MM.1S (cell line): ENCODE measurements at regions not wholly inside any gene's neighbourhood (a gene's known extent, or its start where the extent isn't known, plus 50 kb on each side); places are given as distances from the start of the nearest gene placed in this dataset.

ENCODE experiments used
- DNase-seq: peaks from one replicate; pipeline ENCODE4 v3.0.0-alpha.2; 2015
- H2AFZ ChIP-seq: fragments of 300-600 bp; sonication (generic); 2 replicates; pipeline ENCODE4 v1.6.0; 2016; ENCODE audit warnings: antibody characterized with exemption, low read length
- H3F3A ChIP-seq: fragments of 300-600 bp; sonication (generic); 2 replicates; pipeline ENCODE4 v1.6.1; 2016; ENCODE audit warnings: mild to moderate bottlenecking, antibody characterized with exemption, low read length, moderate library complexity, mixed read lengths; ENCODE audit not compliant: insufficient read depth
- H3K27ac ChIP-seq: fragments of 300-600 bp; sonication (generic); 2 replicates; pipeline ENCODE4 v1.5.1; 2016; ENCODE audit warnings: mild to moderate bottlenecking, low read length
- H3K27me3 ChIP-seq: fragments of 300-600 bp; sonication (generic); replicated peaks from 2 replicates; pipeline ENCODE4 v1.6.0; 2016; ENCODE audit warnings: low read length; ENCODE audit not compliant: insufficient read depth
- H3K36me3 ChIP-seq: fragments of 300-600 bp; sonication (generic); replicated peaks from 2 replicates; pipeline ENCODE4 v1.6.1; 2016; ENCODE audit warnings: mild to moderate bottlenecking, low read length, mixed read lengths; ENCODE audit not compliant: insufficient read depth
- H3K4me1 ChIP-seq: fragments of 300-600 bp; sonication (generic); 2 replicates; pipeline ENCODE4 v1.6.1; 2016; ENCODE audit warnings: low read length, mixed read lengths
- H3K4me2 ChIP-seq: fragments of 300-600 bp; sonication (generic); 2 replicates; pipeline ENCODE4 v1.6.0; 2016; ENCODE audit warnings: low read depth, low read length
- H3K4me3 ChIP-seq: fragments of 300-600 bp; sonication (generic); 2 replicates; pipeline ENCODE4 v1.5.1; 2016; ENCODE audit warnings: low read length, mixed read lengths
- H3K79me2 ChIP-seq: fragments of 300-600 bp; sonication (generic); 2 replicates; pipeline ENCODE4 v1.6.1; 2016; ENCODE audit warnings: mixed run types, low read length, mixed read lengths
- H3K9ac ChIP-seq: fragments of 300-600 bp; sonication (generic); 2 replicates; pipeline ENCODE4 v1.6.1; 2016; ENCODE audit warnings: low read length, mixed read lengths
- H3K9me2 ChIP-seq: fragments of 300-600 bp; sonication (generic); replicated peaks from 2 replicates; pipeline ENCODE4 v1.6.1; 2016; ENCODE audit warnings: mild to moderate bottlenecking, low read length, mixed read lengths; ENCODE audit not compliant: insufficient read depth
- H3K9me3 ChIP-seq: fragments of 300-600 bp; sonication (generic); replicated peaks from 2 replicates; pipeline ENCODE4 v1.6.1; 2016; ENCODE audit warnings: mild to moderate bottlenecking, low read length, mixed read lengths; ENCODE audit not compliant: insufficient read depth
- H4K20me1 ChIP-seq: fragments of 300-600 bp; sonication (generic); 2 replicates; pipeline ENCODE4 v1.6.1; 2016; ENCODE audit warnings: mild to moderate bottlenecking, low read length, moderate library complexity, mixed read lengths; ENCODE audit not compliant: insufficient read depth
- EZH2 ChIP-seq: fragments of 300-600 bp; sonication (generic); optimal IDR thresholded peaks from 2 replicates; pipeline ENCODE3; 2017; ENCODE audit warnings: low read depth, mild to moderate bottlenecking, antibody characterized with exemption, low read length, mixed read lengths
- EZH2phosphoT487 ChIP-seq: fragments of 300-600 bp; sonication (generic); IDR thresholded peaks from 2 replicates; pipeline ENCODE4 v1.6.1; 2018; ENCODE audit warnings: antibody characterized with exemption, low read length
- TF ChIP-seq, protein P1 (sequence below): fragments of 300-600 bp; sonication (generic); IDR thresholded peaks from 2 replicates; pipeline ENCODE4 v1.5.1; 2016; ENCODE audit warnings: antibody characterized with exemption, low read length, mixed read lengths

DNA sequence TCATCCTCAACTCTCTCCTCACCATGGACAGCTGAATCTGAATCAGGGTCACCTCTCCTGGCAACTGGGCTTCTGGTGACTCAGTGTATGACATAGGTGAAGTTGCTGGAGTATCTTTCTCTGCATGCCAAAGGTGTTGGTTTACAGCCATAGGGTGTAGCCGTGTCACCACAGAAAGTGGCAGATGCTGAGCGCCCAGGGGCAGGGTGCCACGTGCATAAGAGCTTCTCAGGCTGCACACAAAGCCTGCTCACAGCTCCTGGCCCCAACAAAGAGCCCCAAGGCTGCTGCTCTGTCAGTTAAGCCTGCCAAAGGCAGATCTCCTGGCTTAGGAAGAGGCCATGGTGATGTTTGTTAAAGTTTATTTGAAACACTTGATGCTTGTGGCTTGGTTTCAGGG, 297.7 kb upstream of the WWC1 start:
- TF ChIP-seq, protein P1, sequence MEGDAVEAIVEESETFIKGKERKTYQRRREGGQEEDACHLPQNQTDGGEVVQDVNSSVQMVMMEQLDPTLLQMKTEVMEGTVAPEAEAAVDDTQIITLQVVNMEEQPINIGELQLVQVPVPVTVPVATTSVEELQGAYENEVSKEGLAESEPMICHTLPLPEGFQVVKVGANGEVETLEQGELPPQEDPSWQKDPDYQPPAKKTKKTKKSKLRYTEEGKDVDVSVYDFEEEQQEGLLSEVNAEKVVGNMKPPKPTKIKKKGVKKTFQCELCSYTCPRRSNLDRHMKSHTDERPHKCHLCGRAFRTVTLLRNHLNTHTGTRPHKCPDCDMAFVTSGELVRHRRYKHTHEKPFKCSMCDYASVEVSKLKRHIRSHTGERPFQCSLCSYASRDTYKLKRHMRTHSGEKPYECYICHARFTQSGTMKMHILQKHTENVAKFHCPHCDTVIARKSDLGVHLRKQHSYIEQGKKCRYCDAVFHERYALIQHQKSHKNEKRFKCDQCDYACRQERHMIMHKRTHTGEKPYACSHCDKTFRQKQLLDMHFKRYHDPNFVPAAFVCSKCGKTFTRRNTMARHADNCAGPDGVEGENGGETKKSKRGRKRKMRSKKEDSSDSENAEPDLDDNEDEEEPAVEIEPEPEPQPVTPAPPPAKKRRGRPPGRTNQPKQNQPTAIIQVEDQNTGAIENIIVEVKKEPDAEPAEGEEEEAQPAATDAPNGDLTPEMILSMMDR, result no peak
- TF ChIP-seq EZH2phosphoT487 (no peak), EZH2 (no peak)
- Histone ChIP-seq H3K4me2 (no peak overlapping the region), H3K27me3 (no peaks in the 10 kb centered on the region), H3K9me3 (no peaks in the 10 kb centered on the region), H3K9me2 (no peaks in the 10 kb centered on the region), H2AFZ (no peak overlapping the region), H3K27ac (no peak overlapping the region), H3K4me3 (no peak overlapping the region), H4K20me1 (no peaks in the 10 kb centered on the region), H3K4me1 (no peaks in the 10 kb centered on the region), H3F3A (no peaks in the 10 kb centered on the region), H3K9ac (no peak overlapping the region), H3K36me3 (no peaks in the 10 kb centered on the region), H3K79me2 (no peaks in the 10 kb centered on the region)
- DNase-seq, result no peak

DNA sequence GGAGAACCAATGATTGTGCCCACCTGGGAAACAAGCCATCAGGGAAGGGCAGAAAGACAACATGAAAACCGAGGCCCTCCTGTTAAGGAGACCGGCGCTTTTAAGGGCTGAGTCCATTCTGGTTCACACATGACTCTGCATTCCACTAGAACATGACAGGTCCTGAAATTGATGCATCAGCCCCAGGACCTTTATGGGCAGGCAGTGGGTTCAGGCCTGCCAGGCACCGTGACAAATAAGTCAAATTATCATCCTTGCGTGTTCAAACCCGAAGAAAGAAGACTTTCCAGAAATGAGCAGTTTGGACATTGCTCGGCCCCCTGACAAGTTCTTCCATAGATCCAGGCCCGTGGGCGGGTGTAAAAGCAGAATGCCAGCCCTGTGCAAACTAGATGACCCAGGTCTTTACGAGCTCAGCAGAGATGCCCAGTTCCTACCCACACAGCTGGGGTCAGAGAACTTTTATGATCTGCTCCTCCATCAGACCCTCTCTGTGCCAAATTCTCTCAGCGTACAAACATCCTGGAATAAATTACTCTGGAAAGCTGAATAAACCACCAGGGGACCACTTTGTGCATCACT, 295.5 kb upstream of the WWC1 start:
- TF ChIP-seq EZH2 (no peak), EZH2phosphoT487 (no peak)
- TF ChIP-seq, protein P1, result no peak
- Histone ChIP-seq H3K27me3 (no peaks in the 10 kb centered on the region), H4K20me1 (no peaks in the 10 kb centered on the region), H3K27ac (no peak overlapping the region), H3K9me3 (no peaks in the 10 kb centered on the region), H3F3A (no peaks in the 10 kb centered on the region), H3K9ac (no peak overlapping the region), H3K36me3 (no peaks in the 10 kb centered on the region), H3K4me2 (no peak overlapping the region), H3K4me1 (no peaks in the 10 kb centered on the region), H3K4me3 (no peak overlapping the region), H3K9me2 (no peaks in the 10 kb centered on the region), H3K79me2 (no peaks in the 10 kb centered on the region), H2AFZ (no peak overlapping the region)
- no peak for DNase-seq

DNA sequence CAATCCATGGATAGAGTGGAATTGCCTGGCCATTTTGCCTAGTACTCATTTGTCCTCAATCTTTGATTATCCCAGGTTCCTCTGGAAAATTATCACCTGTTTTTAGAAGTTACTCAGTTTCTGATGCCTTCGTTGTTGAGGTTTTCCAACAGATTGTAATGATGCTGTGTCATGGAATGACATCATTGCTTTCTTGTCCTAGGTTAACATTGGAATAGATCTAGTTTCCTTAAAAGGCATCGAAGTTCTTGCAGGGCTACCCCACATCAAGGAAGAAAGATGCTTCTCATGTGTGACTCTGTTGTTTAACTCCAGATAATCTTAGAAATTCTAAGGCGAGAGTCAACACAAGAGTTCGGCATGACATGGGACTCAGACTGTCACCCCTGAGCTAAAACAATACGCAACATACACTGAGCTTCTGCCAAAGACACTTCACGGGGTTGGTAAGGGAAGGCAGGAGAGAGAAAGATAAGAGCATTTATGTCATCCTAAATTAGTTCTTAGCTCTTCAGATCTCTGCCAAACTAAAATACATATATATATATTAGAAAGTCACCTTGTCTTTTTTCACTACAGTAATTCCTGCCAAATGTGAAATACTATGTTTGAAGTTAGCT, 293.2 kb upstream of the WWC1 start:
- Histone ChIP-seq H3F3A (no peaks in the 10 kb centered on the region), H3K27me3 (no peaks in the 10 kb centered on the region), H3K27ac (no peak overlapping the region), H3K9me2 (no peaks in the 10 kb centered on the region), H3K4me1 (no peaks in the 10 kb centered on the region), H3K79me2 (no peaks in the 10 kb centered on the region), H3K9me3 (no peaks in the 10 kb centered on the region), H3K9ac (no peak overlapping the region), H3K4me2 (no peak overlapping the region), H2AFZ (no peak overlapping the region), H4K20me1 (no peaks in the 10 kb centered on the region), H3K36me3 (no peaks in the 10 kb centered on the region), H3K4me3 (no peak overlapping the region)
- no peak for TF ChIP-seq EZH2
- TF ChIP-seq, protein P1, result no peak
- no peak for TF ChIP-seq EZH2phosphoT487
- DNase-seq, result no peak
